IMR-90 (cell line): ENCODE measurements at regions not wholly inside any gene's neighbourhood (a gene's known extent, or its start where the extent isn't known, plus 50 kb on each side); places are given as distances from the start of the nearest gene placed in this dataset.
"Not testable (repeated sequence)": the region's sequence is repeated elsewhere in the genome, so short reads cannot be mapped to it uniquely, and the experiment has no call there.

Experiments used
- ATAC-seq: fragments of 200-7000 bp; cut with Tn5 transposase; 2 replicates; pipeline ENCODE4 v1.9.1; 2020; ENCODE audit warnings: low read depth, mild to moderate bottlenecking, moderate library complexity
- BruUV-seq: library from RNA; stranded (reverse); fragments of 400-500 nt; replicated peaks from 2 replicates; lab custom pipeline; 2021; lab: Mats Ljungman, UMichigan
- CTCF ChIA-PET: fragments of 300-600 bp; formaldehyde crosslinking; extraction: SDS; loops from one replicate; lab custom pipeline; 2021; ENCODE audit warnings: antibody characterized with exemption; lab: Yijun Ruan, JAX
- POLR2A ChIA-PET: fragments of 300-600 bp; sonication (Branson Sonifier 250); formaldehyde crosslinking; loops from one replicate; lab custom pipeline; 2022; ENCODE audit warnings: antibody characterized with exemption; ENCODE audit not compliant: unreplicated experiment; lab: Charles Lee
- DNase-seq: peaks from one replicate; pipeline ENCODE4 v3.0.0; 2013
- H2AFZ ChIP-seq: replicated peaks from 2 replicates; pipeline ENCODE3; 2013; ENCODE audit warnings: low read length, mild to moderate bottlenecking; ENCODE audit not compliant: poor library complexity
- H2AK5ac ChIP-seq: 2 replicates; pipeline ENCODE4 v1.6.1; 2013; ENCODE audit warnings: low read depth, low read length, inconsistent platforms
- H2AK9ac ChIP-seq: replicated peaks from 2 replicates; pipeline ENCODE3; 2013; ENCODE audit warnings: mild to moderate bottlenecking, low read depth, low read length, moderate library complexity; ENCODE audit not compliant: poor library complexity
- H2BK120ac ChIP-seq: 2 replicates; pipeline ENCODE4 v1.6.1; 2013; ENCODE audit warnings: low read depth, low read length, inconsistent platforms
- H2BK15ac ChIP-seq: 3 replicates; pipeline ENCODE4 v1.6.1; 2013; ENCODE audit warnings: low read depth, low read length, inconsistent platforms
- H2BK20ac ChIP-seq: 2 replicates; pipeline ENCODE4 v1.6.1; 2013; ENCODE audit warnings: low read depth, mild to moderate bottlenecking, inconsistent platforms, low read length, moderate library complexity
- H2BK5ac ChIP-seq: 2 replicates; pipeline ENCODE4 v1.6.1; 2013; ENCODE audit warnings: mild to moderate bottlenecking, low read depth, low read length, inconsistent platforms; ENCODE audit not compliant: poor library complexity, severe bottlenecking
- H3K14ac ChIP-seq: replicated peaks from 2 replicates; pipeline ENCODE4 v1.6.1; 2013; ENCODE audit warnings: low read depth, low read length, inconsistent platforms
- H3K18ac ChIP-seq: 2 replicates; pipeline ENCODE4 v1.6.1; 2013; ENCODE audit warnings: low read depth, low read length, control low read depth
- H3K23ac ChIP-seq: 2 replicates; pipeline ENCODE4 v1.6.1; 2013; ENCODE audit warnings: low read depth, low read length, inconsistent platforms
- H3K27ac ChIP-seq: 2 replicates; pipeline ENCODE4 v1.5.1; 2013; ENCODE audit warnings: mild to moderate bottlenecking, control low read depth, low read length; ENCODE audit not compliant: insufficient read depth
- H3K27me3 ChIP-seq: 2 replicates; pipeline ENCODE4 v1.6.1; 2013; ENCODE audit warnings: low read length; ENCODE audit not compliant: control insufficient read depth, insufficient read depth
- H3K36me3 ChIP-seq: 2 replicates; pipeline ENCODE4 v1.6.1; 2013; ENCODE audit warnings: low read length, mixed read lengths; ENCODE audit not compliant: control insufficient read depth, insufficient read depth
- H3K4ac ChIP-seq: 2 replicates; pipeline ENCODE4 v1.6.1; 2013; ENCODE audit warnings: low read depth, low read length, inconsistent platforms
- H3K4me1 ChIP-seq: 2 replicates; pipeline ENCODE4 v1.6.1; 2013; ENCODE audit warnings: low read length, mixed read lengths; ENCODE audit not compliant: control insufficient read depth, insufficient read depth
- H3K4me2 ChIP-seq: 2 replicates; pipeline ENCODE4 v1.6.1; 2013; ENCODE audit warnings: low read depth, mild to moderate bottlenecking, control low read depth, low read length, moderate library complexity
- H3K4me3 ChIP-seq: 2 replicates; pipeline ENCODE4 v1.5.1; 2013; ENCODE audit warnings: low read depth, mild to moderate bottlenecking, control low read depth, low read length, moderate library complexity; ENCODE audit not compliant: insufficient read depth
- H3K56ac ChIP-seq: 2 replicates; pipeline ENCODE4 v1.6.1; 2013; ENCODE audit warnings: low read length, inconsistent platforms; ENCODE audit not compliant: insufficient read depth; ENCODE audit errors: extremely low read depth
- H3K79me1 ChIP-seq, 2 experiments: 2 replicates each; pipeline ENCODE4 v1.6.1; 2013; ENCODE audit warnings: low read length in 2 of 2, inconsistent platforms in 1 of 2, low read depth in 1 of 2
- H3K9ac ChIP-seq: 2 replicates; pipeline ENCODE4 v1.6.1; 2013; ENCODE audit warnings: low read depth, low read length, control low read depth
- H3K9me1 ChIP-seq: 2 replicates; pipeline ENCODE4 v1.6.1; 2013; ENCODE audit warnings: low read length, inconsistent platforms; ENCODE audit not compliant: insufficient read depth
- H3K9me3 ChIP-seq: 2 replicates; pipeline ENCODE4 v1.6.1; 2013; ENCODE audit warnings: low read length; ENCODE audit not compliant: control insufficient read depth, insufficient read depth
- H4K20me1 ChIP-seq: 2 replicates; pipeline ENCODE4 v1.6.1; 2013; ENCODE audit warnings: low read length, inconsistent platforms; ENCODE audit not compliant: insufficient read depth
- H4K5ac ChIP-seq: 2 replicates; pipeline ENCODE4 v1.6.1; 2013; ENCODE audit warnings: mild to moderate bottlenecking, low read depth, low read length, control low read depth
- H4K8ac ChIP-seq, 2 experiments: 2 replicates each; pipeline ENCODE4 v1.6.1; 2013; ENCODE audit warnings: low read depth in 2 of 2, low read length in 2 of 2, control low read depth in 1 of 2, inconsistent platforms in 1 of 2
- H4K91ac ChIP-seq: 2 replicates; pipeline ENCODE4 v1.6.1; 2013; ENCODE audit warnings: low read depth, low read length, inconsistent platforms; ENCODE audit not compliant: insufficient read depth
- WGBS, 2 experiments: methylation state at CpG; one replicate each; pipeline versions ENCODE4 v1.1.5 to v1.1.7; 2013; ENCODE audit warnings: missing lambda C conversion rate in 2 of 2; ENCODE audit not compliant: insufficient read length in 1 of 2; ENCODE audit errors: extremely low coverage in 2 of 2; 5-methylcytosine and 5-hydroxymethylcytosine counted together
- dilution Hi-C: fragments of 300-500 bp; cut with HindIII; formaldehyde crosslinking; loops from one replicate; pipeline ENCODE4 v1.14.3; 2018; ENCODE audit warnings: low sequenced_read_pairs; ENCODE audit not compliant: unreplicated experiment
- in situ Hi-C: fragments of 300-500 bp; cut with MboI; formaldehyde crosslinking; loops from 3 replicates; pipeline ENCODE4 v1.14.3; 2019; ENCODE audit warnings: low sequenced_read_pairs, inconsistent platforms, mixed read lengths
- intact Hi-C: fragments of 100-400 bp; cut with micrococcal nuclease; formaldehyde crosslinking; loops from 2 replicates; pipeline ENCODE4 v1.10.0; 2022

DNA sequence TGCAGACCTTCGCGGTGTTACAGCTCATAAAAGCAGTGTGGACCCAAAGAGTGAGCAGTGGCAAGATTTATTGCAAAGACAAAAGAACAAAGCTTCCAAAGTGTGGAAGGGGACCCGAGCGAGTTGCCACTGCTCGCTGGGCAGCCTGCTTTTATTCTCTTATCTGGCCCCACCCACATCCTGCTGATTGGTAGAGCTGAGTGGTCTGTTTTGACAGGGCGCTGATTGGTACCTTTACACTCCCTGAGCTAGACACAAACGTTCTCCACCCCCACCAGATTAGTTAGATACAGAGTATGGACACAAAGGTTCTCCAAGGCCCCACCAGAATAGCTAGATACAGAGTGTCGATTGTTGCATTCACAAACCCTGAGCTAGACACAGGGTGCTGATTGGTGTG is 156.2 kb upstream of the GIMD1 start:
- H4K5ac ChIP-seq, H3K4me2 ChIP-seq, dilution Hi-C loops, H2BK5ac ChIP-seq, H2AFZ ChIP-seq, POLR2A ChIA-PET, H2BK15ac ChIP-seq, H3K56ac ChIP-seq, H2BK120ac ChIP-seq, H4K91ac ChIP-seq, H3K9me3 ChIP-seq, H3K14ac ChIP-seq, in situ Hi-C loops, intact Hi-C loops, H3K4me3 ChIP-seq, H3K18ac ChIP-seq, H2AK5ac ChIP-seq, H3K23ac ChIP-seq, H3K4me1 ChIP-seq, H4K20me1 ChIP-seq, H3K36me3 ChIP-seq, BruUV-seq, H3K27ac ChIP-seq, H2AK9ac ChIP-seq, CTCF ChIA-PET, H4K8ac ChIP-seq, H3K4ac ChIP-seq, H3K9me1 ChIP-seq, ATAC-seq, H3K9ac ChIP-seq, H3K79me1 ChIP-seq, H3K27me3 ChIP-seq, DNase-seq, H2BK20ac ChIP-seq: not testable (repeated sequence)
- 90% methylated on average over 2 of the region's 8 CpGs; no CpG with 5 or more reads in 1 of the 2 experiments for WGBS, 2 experiments
